Right lobe of liver (tissue), 4 donors: ENCODE measurements at regions not wholly inside any gene's neighbourhood (a gene's known extent, or its start where the extent isn't known, plus 50 kb on each side); places are given as distances from the start of the nearest gene placed in this dataset.

Experiments used
- CTCF ChIP-seq, 4 donors: fragments of 200-600 bp in 3 of 4; fragments of 450-650 bp in 1 of 4; IDR thresholded peaks; one replicate each; pipeline versions ENCODE4 v1.5.1 to v1.8.0; 2016 to 2022; ENCODE audit warnings: antibody characterized with exemption in 4 of 4, mild to moderate bottlenecking in 2 of 4
- POLR2A ChIP-seq: fragments of 450-650 bp; IDR thresholded peaks from one replicate; pipeline ENCODE4 v1.6.1; 2017; ENCODE audit warnings: antibody characterized with exemption, mild to moderate bottlenecking
- donor health status: DM: no; HTN: no; CAD: no.
- donor health status: DM: no; HTN: no; CAD: no.
- donor health status: DM: no; HTN: yes; CAD: no.

- TF ChIP-seq POLR2A = no peak
- TF ChIP-seq CTCF (IDR thresholded peaks at IDR 0.05) = no peak
Measured at GRCh38 chr13:39274739-39275325, 236.6 kb downstream of the NHLRC3 start.
